ENCODE measurements at regions not wholly inside any gene's neighbourhood (a gene's known extent, or its start where the extent isn't known, plus 50 kb on each side); places are given as distances from the start of the nearest gene placed in this dataset.
A peak's percentile ranks its signal among the peaks of the same experiment; 100 is the strongest.

DNA sequence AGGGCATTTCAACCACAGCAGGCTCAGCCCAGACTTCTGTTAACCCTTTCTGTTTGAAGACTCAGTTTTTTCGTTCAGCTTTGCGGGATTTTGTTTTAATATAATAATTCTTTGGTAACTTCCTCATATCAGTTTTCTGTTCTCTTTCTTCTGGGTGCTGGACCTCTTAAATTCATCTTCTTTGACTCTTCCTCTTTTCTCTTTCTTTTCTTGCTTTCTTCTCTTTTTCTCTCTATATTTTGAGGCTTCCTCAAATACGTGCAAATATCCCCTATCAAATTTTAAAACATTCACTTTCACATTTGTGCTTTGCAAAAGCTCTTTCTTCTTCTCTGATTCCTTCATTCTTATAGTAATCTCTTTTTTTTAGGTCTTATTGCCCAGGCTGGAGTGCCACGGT is 136.3 kb downstream of the HS3ST3B1 start:
- Histone ChIP-seq H3K23ac (ENCODE audit: insufficient read length) (no peak overlapping the region), H3K27ac (ENCODE audit: low read depth, low read length) (no peak overlapping the region), H2AFZ (ENCODE audit: low read length) (peak overlapping the region; percentile 90; the same call in 1 of the 2 replicates), H2AK5ac (ENCODE audit: low read depth, low read length) (no peak overlapping the region), H4K8ac (ENCODE audit: extremely low read depth, insufficient read depth, low read length) (no peak overlapping the region), H4K91ac (replicated peaks; ENCODE audit: insufficient read length, low read length) (no peak overlapping the region), H3K9ac (replicated peaks in 1 of 4; ENCODE audit: extremely low read depth in 1 of 4, low read depth in 3 of 4, low read length in 3 of 4) (no peak overlapping the region), H2BK20ac (ENCODE audit: low read length) (no peak overlapping the region), H2BK15ac (ENCODE audit: low read length) (no peak overlapping the region), H4K20me1 (replicated peaks in 1 of 2; ENCODE audit: control insufficient read depth in 1 of 2, insufficient read depth in 2 of 2, low read length in 2 of 2) (no peaks in the 10 kb centered on the region), H3K18ac (ENCODE audit: extremely low read depth, low read length) (no peak overlapping the region), H3K56ac (replicated peaks; ENCODE audit: insufficient read length, low read depth, low read length) (no peak overlapping the region), H3K79me2 (ENCODE audit: control insufficient read depth in 1 of 2, insufficient read depth in 2 of 2, low read length in 2 of 2) (no peaks in the 10 kb centered on the region), H2BK5ac (ENCODE audit: low read depth, low read length) (no peak overlapping the region), H3K36me3 (ENCODE audit: control insufficient read depth in 2 of 4, insufficient read depth in 4 of 4, low read length in 3 of 4) (no peaks in the 10 kb centered on the region), H4K5ac (ENCODE audit: insufficient read length, low read depth, low read length) (no peak overlapping the region), H2BK120ac (replicated peaks; ENCODE audit: low read depth, low read length) (no peak overlapping the region), H3K27me3 (replicated peaks in 1 of 4; ENCODE audit: control insufficient read depth in 3 of 4, extremely low read depth in 1 of 4, insufficient read depth in 3 of 4, low read length in 3 of 4) (peaks cover 0 to 1% (median 0%) of the 10 kb centered on the region in 4 experiments; a peak in 1 of 7 replicates), H3K14ac (ENCODE audit: insufficient read length) (no peak overlapping the region), H3K9me3 (ENCODE audit: insufficient read depth in 2 of 2, low read depth in 1 of 2, low read length in 1 of 2) (no peaks in the 10 kb centered on the region), H3K4me3 (ENCODE audit: extremely low read depth in 1 of 4, insufficient read depth in 2 of 4, low read depth in 3 of 4, low read length in 4 of 4) (no peak overlapping the region), H3K23me2 (ENCODE audit: low read depth, low read length) (no peaks in the 10 kb centered on the region), H3K4ac (replicated peaks; ENCODE audit: insufficient read length, low read depth, low read length) (no peak overlapping the region), H3K4me1 (replicated peaks in 1 of 4; ENCODE audit: control insufficient read depth in 3 of 4, insufficient read depth in 4 of 4, low read length in 3 of 4) (no peaks in the 10 kb centered on the region), H3K79me1 (ENCODE audit: low read depth, low read length) (no peaks in the 10 kb centered on the region), H3K4me2 (ENCODE audit: insufficient read depth in 1 of 2, low read depth in 2 of 2, low read length in 2 of 2) (no peak overlapping the region), H2BK12ac (ENCODE audit: low read depth, low read length) (no peak overlapping the region)
- ChIA-PET POLR2A (ENCODE audit: partially characterized antibody) (no interaction called here), CTCF (ENCODE audit: partially characterized antibody) (no interaction called here)
- FAIRE-seq = no peak
- 95 to 100% methylated on average over 1 to 4 of the region's 4 CpGs for WGBS, 2 experiments (ENCODE audit: extremely low coverage in 1 of 2, insufficient coverage in 1 of 2, insufficient read length in 1 of 2, insufficient replicate concordance in 2 of 2, low coverage in 1 of 2, low lambda C conversion rate in 2 of 2, missing lambda C conversion rate in 1 of 2)
- DNase-seq (ENCODE audit: low read depth in 1 of 2, low spot score in 2 of 2) = no peak
- no peak for TF ChIP-seq GTF2F1 (IDR thresholded peaks at IDR 0.05; ENCODE audit: borderline replicate concordance, low read depth, low read length)
- TF ChIP-seq NRF1 (IDR thresholded peaks at IDR 0.05; ENCODE audit: low read depth, low read length) = no peak
- TF ChIP-seq RNF2 (IDR thresholded peaks at IDR 0.05; ENCODE audit: borderline replicate concordance, low read depth, low read length, missing control alignments, poor library complexity, severe bottlenecking) = no peak
- TF ChIP-seq, protein P1, sequence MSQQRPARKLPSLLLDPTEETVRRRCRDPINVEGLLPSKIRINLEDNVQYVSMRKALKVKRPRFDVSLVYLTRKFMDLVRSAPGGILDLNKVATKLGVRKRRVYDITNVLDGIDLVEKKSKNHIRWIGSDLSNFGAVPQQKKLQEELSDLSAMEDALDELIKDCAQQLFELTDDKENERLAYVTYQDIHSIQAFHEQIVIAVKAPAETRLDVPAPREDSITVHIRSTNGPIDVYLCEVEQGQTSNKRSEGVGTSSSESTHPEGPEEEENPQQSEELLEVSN (IDR thresholded peaks at IDR 0.05) = no peak
- TF ChIP-seq PHF8 (conservative IDR thresholded peaks at IDR 0.05; ENCODE audit: low read depth, low read length) = no peak
- no peak for TF ChIP-seq CTCF (IDR thresholded peaks at IDR 0.05; ENCODE audit: control extremely low read depth in 1 of 3, insufficient read depth in 1 of 3, low read depth in 1 of 3, low read length in 3 of 3)
- no peak for TF ChIP-seq SUZ12 (IDR thresholded peaks at IDR 0.05; ENCODE audit: low read length)
- TF ChIP-seq JUN (IDR thresholded peaks at IDR 0.05; ENCODE audit: low read depth, low read length) = no peak
- TF ChIP-seq GABPA (IDR thresholded peaks at IDR 0.05; ENCODE audit: borderline replicate concordance, insufficient read depth, low read length) = no peak
- TF ChIP-seq, protein P2, sequence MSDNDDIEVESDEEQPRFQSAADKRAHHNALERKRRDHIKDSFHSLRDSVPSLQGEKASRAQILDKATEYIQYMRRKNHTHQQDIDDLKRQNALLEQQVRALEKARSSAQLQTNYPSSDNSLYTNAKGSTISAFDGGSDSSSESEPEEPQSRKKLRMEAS (IDR thresholded peaks at IDR 0.05) = no peak
- no peak for TF ChIP-seq JUND (IDR thresholded peaks at IDR 0.05; ENCODE audit: low read length)

Data from H1 (cell line).